HEK293 (cell line): ENCODE measurements at regions not wholly inside any gene's neighbourhood (a gene's known extent, or its start where the extent isn't known, plus 50 kb on each side); places are given as distances from the start of the nearest gene placed in this dataset.

ENCODE experiments used
- TF ChIP-seq, protein P1 (sequence below): fragments of 450-650 bp; formaldehyde crosslinking; IDR thresholded peaks from 2 replicates; pipeline ENCODE4 v1.5.1; 2016; ENCODE audit warnings: missing biosample characterization, missing genetic modification characterization
- TF ChIP-seq, protein P2 (sequence below): fragments of 450-650 bp; formaldehyde crosslinking; IDR thresholded peaks from 2 replicates; pipeline ENCODE4 v1.5.1; 2016; ENCODE audit warnings: missing biosample characterization, missing genetic modification characterization
- TF ChIP-seq, protein P3 (sequence below): fragments of 450-650 bp; formaldehyde crosslinking; IDR thresholded peaks from 2 replicates; pipeline ENCODE4; 2016; ENCODE audit warnings: missing biosample characterization, missing genetic modification characterization
- TF ChIP-seq, protein P4 (sequence below): fragments of 450-650 bp; formaldehyde crosslinking; IDR thresholded peaks from 2 replicates; pipeline ENCODE4 v1.5.1; 2017; ENCODE audit warnings: missing biosample characterization, missing genetic modification characterization

DNA sequence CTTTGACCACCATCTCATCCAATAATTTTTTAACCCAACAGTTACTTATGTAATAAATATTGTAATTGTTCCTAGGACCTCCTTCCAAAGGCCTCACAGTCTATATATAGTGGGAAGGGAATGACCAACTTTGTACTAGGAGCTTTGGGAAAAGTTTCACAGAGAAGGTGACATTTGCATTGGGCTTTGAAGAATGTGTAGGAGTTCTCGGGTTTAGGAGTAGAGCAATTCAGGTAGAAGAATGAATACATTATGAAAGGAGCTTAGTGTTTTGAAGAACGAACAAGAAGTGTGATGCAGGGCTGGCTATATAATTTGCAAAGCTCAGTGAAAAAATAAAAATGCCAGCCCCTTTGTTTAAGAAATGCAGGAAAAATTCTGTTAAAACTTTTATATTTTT, 330.4 kb upstream of the DEPDC1 start:
- TF ChIP-seq, protein P1, sequence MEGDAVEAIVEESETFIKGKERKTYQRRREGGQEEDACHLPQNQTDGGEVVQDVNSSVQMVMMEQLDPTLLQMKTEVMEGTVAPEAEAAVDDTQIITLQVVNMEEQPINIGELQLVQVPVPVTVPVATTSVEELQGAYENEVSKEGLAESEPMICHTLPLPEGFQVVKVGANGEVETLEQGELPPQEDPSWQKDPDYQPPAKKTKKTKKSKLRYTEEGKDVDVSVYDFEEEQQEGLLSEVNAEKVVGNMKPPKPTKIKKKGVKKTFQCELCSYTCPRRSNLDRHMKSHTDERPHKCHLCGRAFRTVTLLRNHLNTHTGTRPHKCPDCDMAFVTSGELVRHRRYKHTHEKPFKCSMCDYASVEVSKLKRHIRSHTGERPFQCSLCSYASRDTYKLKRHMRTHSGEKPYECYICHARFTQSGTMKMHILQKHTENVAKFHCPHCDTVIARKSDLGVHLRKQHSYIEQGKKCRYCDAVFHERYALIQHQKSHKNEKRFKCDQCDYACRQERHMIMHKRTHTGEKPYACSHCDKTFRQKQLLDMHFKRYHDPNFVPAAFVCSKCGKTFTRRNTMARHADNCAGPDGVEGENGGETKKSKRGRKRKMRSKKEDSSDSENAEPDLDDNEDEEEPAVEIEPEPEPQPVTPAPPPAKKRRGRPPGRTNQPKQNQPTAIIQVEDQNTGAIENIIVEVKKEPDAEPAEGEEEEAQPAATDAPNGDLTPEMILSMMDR (tag by site-specific recombination), result no peak
- TF ChIP-seq, protein P2, sequence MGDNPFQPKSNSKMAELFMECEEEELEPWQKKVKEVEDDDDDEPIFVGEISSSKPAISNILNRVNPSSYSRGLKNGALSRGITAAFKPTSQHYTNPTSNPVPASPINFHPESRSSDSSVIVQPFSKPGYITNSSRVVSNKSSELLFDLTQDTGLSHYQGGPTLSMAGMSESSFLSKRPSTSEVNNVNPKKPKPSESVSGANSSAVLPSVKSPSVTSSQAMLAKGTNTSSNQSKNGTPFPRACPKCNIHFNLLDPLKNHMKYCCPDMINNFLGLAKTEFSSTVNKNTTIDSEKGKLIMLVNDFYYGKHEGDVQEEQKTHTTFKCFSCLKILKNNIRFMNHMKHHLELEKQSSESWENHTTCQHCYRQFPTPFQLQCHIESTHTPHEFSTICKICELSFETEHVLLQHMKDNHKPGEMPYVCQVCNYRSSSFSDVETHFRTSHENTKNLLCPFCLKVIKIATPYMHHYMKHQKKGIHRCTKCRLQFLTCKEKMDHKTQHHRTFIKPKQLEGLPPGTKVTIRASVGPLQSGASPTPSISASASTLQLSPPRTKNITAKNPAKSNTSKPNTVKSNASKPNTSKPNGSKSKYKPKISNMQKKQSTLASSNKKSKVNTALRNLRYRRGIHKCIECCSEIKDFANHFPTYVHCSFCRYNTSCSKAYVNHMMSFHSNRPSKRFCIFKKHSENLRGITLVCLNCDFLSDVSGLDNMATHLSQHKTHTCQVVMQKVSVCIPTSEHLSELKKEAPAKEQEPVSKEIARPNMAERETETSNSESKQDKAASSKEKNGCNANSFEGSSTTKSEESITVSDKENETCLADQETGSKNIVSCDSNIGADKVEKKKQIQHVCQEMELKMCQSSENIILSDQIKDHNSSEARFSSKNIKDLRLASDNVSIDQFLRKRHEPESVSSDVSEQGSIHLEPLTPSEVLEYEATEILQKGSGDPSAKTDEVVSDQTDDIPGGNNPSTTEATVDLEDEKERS, result no peak
- TF ChIP-seq, protein P3, sequence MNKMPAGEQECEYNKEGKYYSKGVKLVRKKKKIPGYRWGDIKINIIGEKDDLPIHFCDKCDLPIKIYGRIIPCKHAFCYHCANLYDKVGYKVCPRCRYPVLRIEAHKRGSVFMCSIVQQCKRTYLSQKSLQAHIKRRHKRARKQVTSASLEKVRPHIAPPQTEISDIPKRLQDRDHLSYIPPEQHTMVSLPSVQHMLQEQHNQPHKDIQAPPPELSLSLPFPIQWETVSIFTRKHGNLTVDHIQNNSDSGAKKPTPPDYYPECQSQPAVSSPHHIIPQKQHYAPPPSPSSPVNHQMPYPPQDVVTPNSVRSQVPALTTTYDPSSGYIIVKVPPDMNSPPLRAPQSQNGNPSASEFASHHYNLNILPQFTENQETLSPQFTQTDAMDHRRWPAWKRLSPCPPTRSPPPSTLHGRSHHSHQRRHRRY, result no peak
- TF ChIP-seq, protein P4, sequence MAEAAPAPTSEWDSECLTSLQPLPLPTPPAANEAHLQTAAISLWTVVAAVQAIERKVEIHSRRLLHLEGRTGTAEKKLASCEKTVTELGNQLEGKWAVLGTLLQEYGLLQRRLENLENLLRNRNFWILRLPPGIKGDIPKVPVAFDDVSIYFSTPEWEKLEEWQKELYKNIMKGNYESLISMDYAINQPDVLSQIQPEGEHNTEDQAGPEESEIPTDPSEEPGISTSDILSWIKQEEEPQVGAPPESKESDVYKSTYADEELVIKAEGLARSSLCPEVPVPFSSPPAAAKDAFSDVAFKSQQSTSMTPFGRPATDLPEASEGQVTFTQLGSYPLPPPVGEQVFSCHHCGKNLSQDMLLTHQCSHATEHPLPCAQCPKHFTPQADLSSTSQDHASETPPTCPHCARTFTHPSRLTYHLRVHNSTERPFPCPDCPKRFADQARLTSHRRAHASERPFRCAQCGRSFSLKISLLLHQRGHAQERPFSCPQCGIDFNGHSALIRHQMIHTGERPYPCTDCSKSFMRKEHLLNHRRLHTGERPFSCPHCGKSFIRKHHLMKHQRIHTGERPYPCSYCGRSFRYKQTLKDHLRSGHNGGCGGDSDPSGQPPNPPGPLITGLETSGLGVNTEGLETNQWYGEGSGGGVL (tag by site-specific recombination), result no peak
